Brain pericyte (primary cell): ENCODE measurements at regions not wholly inside any gene's neighbourhood (a gene's known extent, or its start where the extent isn't known, plus 50 kb on each side); places are given as distances from the start of the nearest gene placed in this dataset.

ENCODE experiments used
- DNase-seq: peaks from one replicate; pipeline ENCODE4 v3.0.0-alpha.2; 2012; ENCODE audit warnings: low read depth, low spot score

DNA sequence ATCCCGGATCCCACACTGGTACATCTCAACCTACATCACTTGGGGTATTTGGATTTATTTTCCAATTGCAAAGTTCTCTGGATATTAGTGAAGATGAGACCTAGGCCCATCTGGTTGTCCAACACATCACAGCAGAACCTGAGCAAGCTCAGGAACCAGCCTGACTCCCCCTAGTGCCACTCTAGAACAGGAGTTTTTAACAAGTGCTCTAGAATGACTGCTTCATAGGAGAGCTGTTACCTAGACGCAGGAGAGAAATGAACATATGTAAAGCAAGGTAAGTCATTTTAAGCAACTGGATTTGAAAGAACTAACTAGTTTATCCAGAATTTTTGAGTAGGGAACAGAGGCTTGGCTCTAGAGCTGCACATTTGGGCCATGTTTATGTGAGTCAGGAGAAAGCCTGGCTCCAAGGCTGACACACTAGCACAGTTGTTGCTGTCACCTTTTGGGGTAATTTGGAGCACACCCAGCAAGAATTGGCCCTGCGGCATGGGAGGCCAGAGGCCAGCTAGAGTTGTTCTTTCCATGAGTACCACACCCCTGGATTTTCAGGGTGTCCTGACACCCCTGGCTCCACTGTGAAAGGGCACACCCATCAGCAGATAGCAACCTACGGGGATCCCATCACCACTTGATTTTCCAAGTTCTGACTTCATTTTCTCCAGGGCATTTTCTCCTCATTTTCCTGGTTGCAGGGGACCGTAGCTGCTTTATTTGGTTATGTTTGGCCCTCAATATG lies 110.9 kb upstream of the LPAR1 start:
- DNase-seq, result no peak

GRCh38 chr9:111148052-111149017 lies 110.1 kb upstream of the LPAR1 start:
- DNase-seq, result no peak

DNA sequence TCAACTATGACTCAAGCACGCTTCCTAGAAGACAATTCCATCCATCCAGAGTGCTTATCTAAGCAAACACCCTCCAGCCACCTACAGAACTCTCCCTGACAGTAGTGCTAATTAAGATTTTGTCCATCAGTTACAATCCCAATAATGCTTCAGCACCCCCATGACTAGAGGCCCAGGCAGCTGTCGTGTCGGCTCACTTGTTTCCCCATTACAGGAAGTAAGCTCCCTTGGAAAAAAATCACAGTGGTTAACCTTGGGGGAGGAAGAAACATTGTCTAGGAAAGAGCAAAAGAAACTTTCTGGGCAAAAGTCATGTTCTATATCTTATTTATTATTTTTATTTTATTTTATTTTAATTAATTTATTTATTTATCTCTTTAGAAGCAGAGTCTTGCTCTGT lies 108.8 kb upstream of the LPAR1 start:
- DNase-seq, result no peak

- DNase-seq, result no peak
Observed at GRCh38 chr9:111144741-111145140, 106.5 kb upstream of the LPAR1 start.

- no peak for DNase-seq
Observed at GRCh38 chr9:111136180-111136579, 97.9 kb upstream of the LPAR1 start.

- DNase-seq, result no peak
Observed at GRCh38 chr9:111131211-111131610, 92.9 kb upstream of the LPAR1 start.

DNA sequence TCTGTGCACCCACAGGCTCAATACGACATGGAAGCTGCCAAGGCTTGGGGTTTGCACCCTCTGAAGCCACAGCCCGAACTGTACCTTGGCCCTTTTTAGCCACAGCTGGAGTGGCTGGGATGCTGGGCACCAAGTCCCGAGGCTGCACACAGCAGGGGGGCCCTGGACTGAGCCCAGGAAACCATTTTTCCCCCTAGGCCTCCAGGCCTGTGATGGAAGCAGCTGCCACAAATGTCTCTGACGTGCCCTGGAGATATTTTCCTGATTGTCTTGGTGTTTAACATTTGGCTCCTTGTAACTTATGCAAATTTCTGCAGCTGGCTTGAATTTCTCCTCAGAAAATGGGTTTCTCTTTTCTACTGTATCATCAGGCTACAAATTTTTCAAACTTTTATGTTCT lies 82.3 kb upstream of the LPAR1 start:
- DNase-seq, result no peak

GRCh38 chr9:111118256-111118948 lies 80.1 kb upstream of the LPAR1 start:
- DNase-seq, result no peak

- DNase-seq, result no peak
Observed at GRCh38 chr9:111114486-111114885, 76.2 kb upstream of the LPAR1 start.

DNA sequence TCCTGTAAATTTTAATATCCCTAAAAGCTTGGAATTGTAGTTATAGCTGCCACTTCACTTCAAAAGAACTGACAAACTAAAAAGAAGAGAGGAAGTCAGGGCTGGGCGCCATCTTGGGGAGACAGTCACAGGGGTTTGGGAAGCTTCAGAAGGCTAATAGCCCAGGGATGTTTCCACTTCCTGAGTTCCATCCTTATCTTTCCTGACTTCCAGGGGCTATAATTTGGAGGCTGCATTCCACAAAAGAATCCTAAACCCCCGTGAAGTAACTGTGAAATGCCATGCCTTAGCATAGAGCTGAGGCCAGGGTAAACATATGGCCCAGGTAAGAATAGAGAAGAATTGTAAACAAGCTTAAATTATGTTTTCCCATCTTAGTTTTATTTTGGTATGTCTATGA lies 75.4 kb upstream of the LPAR1 start:
- DNase-seq, result no peak

GRCh38 chr9:111110805-111111204 lies 72.5 kb upstream of the LPAR1 start:
- DNase-seq, result no peak

GRCh38 chr9:111108946-111109345 lies 70.7 kb upstream of the LPAR1 start:
- DNase-seq, result no peak

GRCh38 chr9:111107141-111107540 lies 68.9 kb upstream of the LPAR1 start:
- no peak for DNase-seq

DNA sequence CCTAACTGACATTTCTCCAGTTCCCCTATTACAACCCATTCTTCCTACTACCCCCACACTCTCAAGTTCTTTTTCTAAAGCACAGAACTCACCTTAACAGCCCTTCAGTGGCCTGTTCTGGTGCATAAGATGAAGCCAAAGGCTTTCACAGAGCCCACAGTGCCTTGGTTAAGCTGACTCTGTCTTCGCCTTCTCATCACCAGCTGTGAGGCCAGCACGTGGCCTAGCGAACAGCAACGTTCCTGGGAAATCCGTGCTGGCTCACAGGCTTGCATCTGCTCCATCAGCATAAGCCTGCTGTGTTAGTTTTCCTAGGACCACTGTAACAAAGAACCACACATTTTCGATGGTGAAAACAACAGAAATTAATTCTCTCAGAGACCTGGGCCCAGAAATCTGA lies 67.9 kb upstream of the LPAR1 start:
- no peak for DNase-seq

GRCh38 chr9:111102793-111103464 lies 64.7 kb upstream of the LPAR1 start:
- no peak for DNase-seq

- no peak for DNase-seq
Observed at GRCh38 chr9:111099199-111100008, 61.1 kb upstream of the LPAR1 start.

DNA sequence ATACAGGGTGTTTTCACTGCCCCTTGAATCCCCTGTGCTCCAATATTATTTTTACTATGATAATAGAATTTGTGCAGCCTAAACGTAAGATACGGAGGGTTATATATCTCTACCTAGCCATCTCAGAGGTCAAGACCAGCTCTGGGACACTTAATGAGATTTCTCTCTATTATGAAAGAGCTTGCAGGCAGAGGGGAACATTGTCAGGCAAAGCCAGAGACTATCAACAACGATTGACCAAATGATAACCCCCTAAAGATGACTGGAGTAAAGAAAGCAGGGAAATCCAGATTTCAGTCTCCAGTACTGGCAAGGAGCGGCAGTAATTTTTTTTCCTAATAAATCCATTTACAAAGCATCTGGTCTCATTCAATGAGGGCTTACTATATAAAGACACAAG lies 59.8 kb upstream of the LPAR1 start:
- DNase-seq, result no peak

- DNase-seq, result no peak
Observed at GRCh38 chr9:111096051-111096450, 57.8 kb upstream of the LPAR1 start.

DNA sequence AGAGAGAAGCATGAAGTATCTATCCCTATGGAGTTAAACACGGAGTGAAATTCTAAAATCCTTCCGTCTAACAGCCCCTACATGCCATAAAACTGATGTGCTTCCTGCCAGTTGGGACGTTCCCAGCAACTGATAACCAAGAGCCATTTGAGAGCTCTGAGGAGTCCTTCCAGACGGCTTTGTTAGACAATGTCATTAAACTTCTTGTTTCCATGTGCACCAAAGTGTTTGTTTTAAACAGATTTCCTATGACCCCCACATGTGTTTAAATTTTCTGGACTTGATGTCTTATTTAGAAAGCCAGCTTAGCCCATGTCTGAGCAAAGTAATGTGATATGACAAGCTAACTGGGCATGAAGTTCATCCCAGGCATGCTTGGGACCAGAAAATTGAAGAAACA lies 57.2 kb upstream of the LPAR1 start:
- no peak for DNase-seq

DNA sequence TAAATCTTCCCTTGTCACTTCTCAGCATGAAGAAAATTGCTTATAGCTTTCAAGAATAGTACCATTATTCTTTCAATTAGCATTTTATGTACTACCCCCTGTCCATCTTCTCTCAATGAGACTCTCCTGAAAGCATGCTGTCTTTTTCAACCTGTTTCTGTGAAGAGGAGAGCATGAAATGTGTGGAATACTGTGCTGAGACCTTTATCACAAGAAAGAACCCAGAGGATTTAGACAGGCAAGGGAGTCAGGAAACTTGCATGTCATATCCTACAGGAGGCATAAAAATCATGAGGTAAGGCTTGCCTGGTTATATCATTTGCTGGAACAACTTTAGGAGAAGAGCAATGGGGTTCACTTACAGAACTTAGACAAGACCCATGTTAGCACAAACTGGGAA lies 56.7 kb upstream of the LPAR1 start:
- DNase-seq, result no peak

DNA sequence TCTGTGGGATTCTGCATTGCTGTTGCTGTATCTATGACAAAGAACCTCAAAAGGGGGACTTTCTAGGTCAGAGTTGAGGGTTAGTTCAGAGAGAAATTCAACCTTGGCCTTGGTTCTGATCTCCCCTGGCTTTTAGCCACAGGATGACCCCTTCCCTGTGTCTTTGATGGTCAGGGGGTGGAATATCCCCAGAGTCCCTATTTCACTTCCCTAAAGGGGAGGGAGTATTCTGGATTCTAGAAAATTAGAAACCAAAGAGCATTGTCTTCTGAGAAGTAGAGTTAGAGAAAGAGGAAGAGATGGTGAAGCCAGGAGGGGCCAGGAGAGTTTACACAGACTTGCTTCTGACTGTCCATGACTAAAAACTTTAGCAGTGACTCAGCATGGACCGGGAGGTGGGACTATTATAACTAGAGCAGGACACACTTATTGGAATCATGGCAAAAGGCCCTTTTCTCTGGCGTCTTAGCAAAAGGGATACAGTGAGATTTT lies 56.2 kb upstream of the LPAR1 start:
- no peak for DNase-seq
